Suppressor macrophage (primary cell): ENCODE measurements at regions not wholly inside any gene's neighbourhood (a gene's known extent, or its start where the extent isn't known, plus 50 kb on each side); places are given as distances from the start of the nearest gene placed in this dataset.
A peak's percentile ranks its signal among the peaks of the same experiment; 100 is the strongest.
"Not testable (repeated sequence)": the region's sequence is repeated elsewhere in the genome, so short reads cannot be mapped to it uniquely, and the experiment has no call there.

Experiments
- DNase-seq, 4 experiments: peaks; one replicate each; pipeline ENCODE4 v3.0.0-alpha.2; 2020 to 2022

GRCh38 chr15:62512904-62513303 is 347.8 kb upstream of the C2CD4B start:
- DNase-seq: no peak

GRCh38 chr15:62513893-62514292 is 348.8 kb upstream of the C2CD4B start:
- no peak for DNase-seq

GRCh38 chr15:62515696-62516395 is 350.8 kb upstream of the C2CD4B start:
- DNase-seq: no peak

- DNase-seq: no peak
Measured at GRCh38 chr15:62517541-62517940, 352.5 kb upstream of the C2CD4B start.

GRCh38 chr15:62518666-62519065 is 353.6 kb upstream of the C2CD4B start:
- not testable (repeated sequence) for DNase-seq

GRCh38 chr15:62519900-62520299 is 354.8 kb upstream of the C2CD4B start:
- DNase-seq: no peak

GRCh38 chr15:62520887-62521286 is 355.8 kb upstream of the C2CD4B start:
- DNase-seq: no peak

- DNase-seq: no peak
Measured at GRCh38 chr15:62521396-62521795, 356.3 kb upstream of the C2CD4B start.

- no peak for DNase-seq
Measured at GRCh38 chr15:62524848-62525247, 359.8 kb upstream of the C2CD4B start.

- no peak for DNase-seq
Measured at GRCh38 chr15:62527387-62527786, 362.3 kb upstream of the C2CD4B start.

- DNase-seq: no peak
Measured at GRCh38 chr15:62528505-62528904, 363.4 kb upstream of the C2CD4B start.

GRCh38 chr15:62532367-62532766 is 367.3 kb upstream of the C2CD4B start:
- DNase-seq: no peak

- no peak for DNase-seq
Measured at GRCh38 chr15:62533687-62534086, 368.6 kb upstream of the C2CD4B start.

- no peak for DNase-seq
Measured at GRCh38 chr15:62534996-62535395, 369.9 kb upstream of the C2CD4B start.

- DNase-seq: no peak
Measured at GRCh38 chr15:62539236-62539635, 374.2 kb upstream of the C2CD4B start.

- no peak for DNase-seq
Measured at GRCh38 chr15:62541250-62541649, 376.2 kb upstream of the C2CD4B start.

GRCh38 chr15:62541846-62542245 is 376.8 kb upstream of the C2CD4B start:
- DNase-seq: no peak

- no peak for DNase-seq
Measured at GRCh38 chr15:62544446-62544845, 379.4 kb upstream of the C2CD4B start.

- DNase-seq: no peak
Measured at GRCh38 chr15:62545467-62546227, 380.6 kb upstream of the C2CD4B start.

- no peak for DNase-seq
Measured at GRCh38 chr15:62546628-62547027, 381.5 kb upstream of the C2CD4B start.

GRCh38 chr15:62547584-62547983 is 382.5 kb upstream of the C2CD4B start:
- DNase-seq: no peak

- peak; percentile 28 to 46 (median 44) for DNase-seq
Measured at GRCh38 chr15:62549345-62549970, 384.4 kb upstream of the C2CD4B start.

- DNase-seq: no peak
Measured at GRCh38 chr15:62550106-62550505, 385.0 kb upstream of the C2CD4B start.

GRCh38 chr15:62552444-62552843 is 387.4 kb upstream of the C2CD4B start:
- DNase-seq: no peak
